ENCODE measurements at regions not wholly inside any gene's neighbourhood (a gene's known extent, or its start where the extent isn't known, plus 50 kb on each side); places are given as distances from the start of the nearest gene placed in this dataset.

GRCh38 chr11:8802251-8802650, 108.7 kb upstream of the AKIP1 start:
- H2AFZ ChIP-seq (ENCODE audit: insufficient read depth, low read depth, low read length, poor library complexity, severe bottlenecking), result no peak overlapping the region
- whole genome bisulfite sequencing (ENCODE audit: insufficient coverage), result 84% methylated on average over 2 of the region's 5 CpGs
- H3K9me3 Mint-ChIP-seq, result no peaks in the 10 kb centered on the region
- H3K4me3 Mint-ChIP-seq, result no peak overlapping the region
- H3K4me3 ChIP-seq (replicated peaks in 1 of 3; ENCODE audit: low read depth in 2 of 3, low read length in 3 of 3), result no peak overlapping the region
- H3K4me2 ChIP-seq (replicated peaks; ENCODE audit: extremely low read depth, low read length, poor library complexity, severe bottlenecking), result no peak overlapping the region
- H3K9ac ChIP-seq (ENCODE audit: insufficient read depth, low read length, poor library complexity, severe bottlenecking), result no peak overlapping the region
- intact Hi-C loops (cut with micrococcal nuclease), result no loop called here
- H3K4me1 Mint-ChIP-seq, result peaks cover 6% of the 10 kb centered on the region
- no peaks in the 10 kb centered on the region for H3K36me3 ChIP-seq (replicated peaks in 1 of 2; ENCODE audit: control insufficient read depth in 1 of 2, insufficient read depth in 2 of 2, low read length in 2 of 2)
- peaks cover 1 to 5% of the 10 kb centered on the region in 2 donors for H3K4me1 ChIP-seq (ENCODE audit: control insufficient read depth in 1 of 2, insufficient read depth in 2 of 2, low read length in 2 of 2)
- no peaks in the 10 kb centered on the region for H3K9me3 ChIP-seq (replicated peaks in 1 of 2; ENCODE audit: control insufficient read depth in 1 of 2, insufficient read depth in 1 of 2, low read length in 2 of 2)
- peaks cover 0 to 2% (median 2%) of the 10 kb centered on the region in 3 donors for H3K27me3 Mint-ChIP-seq (ENCODE audit: low read depth in 3 of 3)
- no peaks in the 10 kb centered on the region for H4K20me1 ChIP-seq (ENCODE audit: insufficient read depth, low read length)
- H3K79me2 ChIP-seq (ENCODE audit: insufficient read depth, low read length), result no peaks in the 10 kb centered on the region
- no peaks in the 10 kb centered on the region for H3K36me3 Mint-ChIP-seq
- H3K27me3 ChIP-seq (ENCODE audit: control insufficient read depth in 2 of 2, insufficient read depth in 2 of 2, low read length in 2 of 2), result no peaks in the 10 kb centered on the region
- TF ChIP-seq CTCF (IDR thresholded peaks at IDR 0.05), result no peak
- H3K27ac ChIP-seq (ENCODE audit: low read depth in 1 of 2, low read length in 2 of 2), result no peak overlapping the region
- DNase-seq, result no peak
- H3K27ac Mint-ChIP-seq, result peak overlapping the region in 1 of 7 donors; percentile 22

- Histone ChIP-seq H2AFZ (ENCODE audit: insufficient read depth, low read depth, low read length, poor library complexity, severe bottlenecking) (no peak overlapping the region), H3K27ac (ENCODE audit: low read depth in 1 of 2, low read length in 2 of 2) (no peak overlapping the region), H3K4me2 (replicated peaks; ENCODE audit: extremely low read depth, low read length, poor library complexity, severe bottlenecking) (no peak overlapping the region), H3K9ac (ENCODE audit: insufficient read depth, low read length, poor library complexity, severe bottlenecking) (no peak overlapping the region), H4K20me1 (ENCODE audit: insufficient read depth, low read length) (no peaks in the 10 kb centered on the region), H3K9me3 (replicated peaks in 1 of 2; ENCODE audit: control insufficient read depth in 1 of 2, insufficient read depth in 1 of 2, low read length in 2 of 2) (no peaks in the 10 kb centered on the region), H3K27me3 (ENCODE audit: control insufficient read depth in 2 of 2, insufficient read depth in 2 of 2, low read length in 2 of 2) (no peaks in the 10 kb centered on the region), H3K4me1 (ENCODE audit: control insufficient read depth in 1 of 2, insufficient read depth in 2 of 2, low read length in 2 of 2) (no peaks in the 10 kb centered on the region), H3K36me3 (replicated peaks in 1 of 2; ENCODE audit: control insufficient read depth in 1 of 2, insufficient read depth in 2 of 2, low read length in 2 of 2) (no peaks in the 10 kb centered on the region), H3K79me2 (ENCODE audit: insufficient read depth, low read length) (no peaks in the 10 kb centered on the region), H3K4me3 (replicated peaks in 1 of 3; ENCODE audit: low read depth in 2 of 3, low read length in 3 of 3) (no peak overlapping the region)
- no peak overlapping the region for H3K4me3 Mint-ChIP-seq
- 93% methylated on average over 5 of the region's 6 CpGs for WGBS (ENCODE audit: insufficient coverage)
- no peaks in the 10 kb centered on the region for H3K4me1 Mint-ChIP-seq
- peak overlapping the region in 2 of 7 donors; percentile 20 to 52 for H3K27ac Mint-ChIP-seq
- no peaks in the 10 kb centered on the region for H3K9me3 Mint-ChIP-seq
- peaks cover 0 to 1% (median under 1%) of the 10 kb centered on the region in 3 donors for H3K27me3 Mint-ChIP-seq (ENCODE audit: low read depth in 3 of 3)
- no peak for DNase-seq
- H3K36me3 Mint-ChIP-seq, result no peaks in the 10 kb centered on the region
- intact Hi-C loops (cut with micrococcal nuclease), result no loop called here
- TF ChIP-seq CTCF (IDR thresholded peaks at IDR 0.05), result no peak
Measured at GRCh38 chr11:8803973-8804372, 107.0 kb upstream of the AKIP1 start.

Data from CD14-positive monocyte (primary cell).